Glutamatergic neuron (in vitro differentiated cells): ENCODE measurements at regions not wholly inside any gene's neighbourhood (a gene's known extent, or its start where the extent isn't known, plus 50 kb on each side); places are given as distances from the start of the nearest gene placed in this dataset.

Experiments
- DNase-seq: peaks from one replicate; pipeline ENCODE4 v3.0.0; 2022
- H3K27ac Mint-ChIP-seq: one replicate; pipeline ENCODE4 v1.8.0; 2020; ENCODE audit warnings: mild to moderate bottlenecking, mixed read lengths, inconsistent platforms; ENCODE audit not compliant: unreplicated experiment
- H3K27me3 Mint-ChIP-seq: one replicate; pipeline ENCODE4 v1.8.0; 2020; ENCODE audit warnings: mild to moderate bottlenecking, moderate library complexity, mixed read lengths, inconsistent platforms; ENCODE audit not compliant: unreplicated experiment
- H3K36me3 Mint-ChIP-seq: one replicate; pipeline ENCODE4 v1.8.0; 2020; ENCODE audit warnings: mild to moderate bottlenecking, mixed read lengths, inconsistent platforms; ENCODE audit not compliant: unreplicated experiment
- H3K4me1 Mint-ChIP-seq: one replicate; pipeline ENCODE4 v1.8.0; 2020; ENCODE audit warnings: mild to moderate bottlenecking, low read depth, mixed read lengths, inconsistent platforms; ENCODE audit not compliant: unreplicated experiment
- H3K4me3 Mint-ChIP-seq: one replicate; pipeline ENCODE4 v1.8.0; 2020; ENCODE audit warnings: mild to moderate bottlenecking, mixed read lengths, inconsistent platforms; ENCODE audit not compliant: unreplicated experiment
- H3K9me3 Mint-ChIP-seq: one replicate; pipeline ENCODE4 v1.8.0; 2020; ENCODE audit warnings: mild to moderate bottlenecking, moderate library complexity, mixed read lengths, inconsistent platforms; ENCODE audit not compliant: unreplicated experiment
- TF ChIP-seq, protein P1 (sequence below): fragments of 200-600 bp; sonication (generic); IDR thresholded peaks from one replicate; pipeline ENCODE4 v1.5.0; 2021; ENCODE audit not compliant: partially characterized antibody, unreplicated experiment

DNA sequence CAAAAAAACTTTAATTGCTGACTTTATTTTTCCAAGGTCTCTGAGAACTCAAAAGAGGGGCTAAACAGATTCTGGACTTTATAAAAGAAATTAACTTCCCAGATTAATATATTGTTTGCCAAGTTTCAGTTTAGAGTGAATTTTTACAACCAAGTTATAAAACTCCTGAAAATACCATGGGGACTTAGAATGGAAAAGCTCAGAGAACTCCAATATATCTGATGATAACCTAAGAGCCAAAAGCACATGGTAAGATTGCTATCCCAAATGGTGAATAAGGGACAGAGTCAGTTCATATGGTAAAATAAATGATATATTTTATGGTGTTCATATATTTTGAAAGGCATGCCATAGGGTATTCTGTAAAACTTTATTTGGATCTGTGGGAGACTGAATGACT, 470.9 kb downstream of the TTLL7 start:
- Mint-ChIP-seq H3K27me3 (no peaks in the 10 kb centered on the region), H3K4me1 (no peaks in the 10 kb centered on the region), H3K27ac (no peak overlapping the region), H3K4me3 (no peak overlapping the region), H3K9me3 (no peaks in the 10 kb centered on the region), H3K36me3 (no peaks in the 10 kb centered on the region)
- TF ChIP-seq, protein P1, sequence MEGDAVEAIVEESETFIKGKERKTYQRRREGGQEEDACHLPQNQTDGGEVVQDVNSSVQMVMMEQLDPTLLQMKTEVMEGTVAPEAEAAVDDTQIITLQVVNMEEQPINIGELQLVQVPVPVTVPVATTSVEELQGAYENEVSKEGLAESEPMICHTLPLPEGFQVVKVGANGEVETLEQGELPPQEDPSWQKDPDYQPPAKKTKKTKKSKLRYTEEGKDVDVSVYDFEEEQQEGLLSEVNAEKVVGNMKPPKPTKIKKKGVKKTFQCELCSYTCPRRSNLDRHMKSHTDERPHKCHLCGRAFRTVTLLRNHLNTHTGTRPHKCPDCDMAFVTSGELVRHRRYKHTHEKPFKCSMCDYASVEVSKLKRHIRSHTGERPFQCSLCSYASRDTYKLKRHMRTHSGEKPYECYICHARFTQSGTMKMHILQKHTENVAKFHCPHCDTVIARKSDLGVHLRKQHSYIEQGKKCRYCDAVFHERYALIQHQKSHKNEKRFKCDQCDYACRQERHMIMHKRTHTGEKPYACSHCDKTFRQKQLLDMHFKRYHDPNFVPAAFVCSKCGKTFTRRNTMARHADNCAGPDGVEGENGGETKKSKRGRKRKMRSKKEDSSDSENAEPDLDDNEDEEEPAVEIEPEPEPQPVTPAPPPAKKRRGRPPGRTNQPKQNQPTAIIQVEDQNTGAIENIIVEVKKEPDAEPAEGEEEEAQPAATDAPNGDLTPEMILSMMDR: no peak
- DNase-seq: no peak

GRCh38 chr1:83520797-83521196, 478.1 kb downstream of the TTLL7 start:
- no peaks in the 10 kb centered on the region for H3K36me3 Mint-ChIP-seq
- H3K9me3 Mint-ChIP-seq: no peaks in the 10 kb centered on the region
- TF ChIP-seq, protein P1: no peak
- no peak overlapping the region for H3K4me3 Mint-ChIP-seq
- H3K27ac Mint-ChIP-seq: no peak overlapping the region
- no peaks in the 10 kb centered on the region for H3K4me1 Mint-ChIP-seq
- DNase-seq: no peak
- H3K27me3 Mint-ChIP-seq: no peaks in the 10 kb centered on the region

- no peaks in the 10 kb centered on the region for H3K27me3 Mint-ChIP-seq
These were observed 482.6 kb downstream of the TTLL7 start for GRCh38 chr1:83516369-83516768.

DNA sequence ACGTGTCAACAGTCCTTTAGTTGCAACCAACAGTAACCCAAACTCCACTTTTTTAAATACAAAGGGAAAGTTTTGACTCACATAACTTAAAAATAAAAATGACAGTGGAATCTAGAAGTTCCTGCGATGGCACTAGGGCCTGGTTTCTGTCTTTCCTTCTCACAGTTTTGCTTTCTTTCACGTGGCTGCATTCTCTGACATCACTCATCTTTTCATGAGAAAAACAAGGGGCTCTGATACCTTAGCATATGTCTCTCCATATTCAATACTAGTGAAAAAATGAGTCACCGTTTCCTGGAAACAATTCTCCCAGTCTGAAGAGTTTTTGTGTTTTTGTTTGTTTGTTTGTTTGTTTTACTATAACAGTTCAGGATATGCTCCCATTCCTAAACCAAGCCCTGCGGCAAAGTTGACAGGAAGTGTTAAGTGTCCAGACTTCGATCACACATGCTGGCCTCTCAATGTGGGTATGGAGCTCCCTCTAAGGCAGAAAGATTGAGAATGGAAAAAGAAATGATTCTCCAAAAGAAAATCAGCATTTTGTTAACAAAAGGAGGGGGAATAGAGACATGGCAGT, 483.3 kb downstream of the TTLL7 start:
- H3K9me3 Mint-ChIP-seq: no peaks in the 10 kb centered on the region
- H3K4me1 Mint-ChIP-seq: no peaks in the 10 kb centered on the region
- no peak overlapping the region for H3K27ac Mint-ChIP-seq
- no peak overlapping the region for H3K4me3 Mint-ChIP-seq
- TF ChIP-seq, protein P1: no peak
- no peaks in the 10 kb centered on the region for H3K36me3 Mint-ChIP-seq
- no peak for DNase-seq
- H3K27me3 Mint-ChIP-seq: no peaks in the 10 kb centered on the region

More at GRCh38 chr1:83516369-83516768, 482.6 kb downstream of the TTLL7 start:
- H3K4me1 Mint-ChIP-seq: no peaks in the 10 kb centered on the region
- no peaks in the 10 kb centered on the region for H3K9me3 Mint-ChIP-seq
- no peak overlapping the region for H3K4me3 Mint-ChIP-seq
- no peak overlapping the region for H3K27ac Mint-ChIP-seq
- TF ChIP-seq, protein P1: no peak
- no peaks in the 10 kb centered on the region for H3K36me3 Mint-ChIP-seq
- no peak for DNase-seq

DNA sequence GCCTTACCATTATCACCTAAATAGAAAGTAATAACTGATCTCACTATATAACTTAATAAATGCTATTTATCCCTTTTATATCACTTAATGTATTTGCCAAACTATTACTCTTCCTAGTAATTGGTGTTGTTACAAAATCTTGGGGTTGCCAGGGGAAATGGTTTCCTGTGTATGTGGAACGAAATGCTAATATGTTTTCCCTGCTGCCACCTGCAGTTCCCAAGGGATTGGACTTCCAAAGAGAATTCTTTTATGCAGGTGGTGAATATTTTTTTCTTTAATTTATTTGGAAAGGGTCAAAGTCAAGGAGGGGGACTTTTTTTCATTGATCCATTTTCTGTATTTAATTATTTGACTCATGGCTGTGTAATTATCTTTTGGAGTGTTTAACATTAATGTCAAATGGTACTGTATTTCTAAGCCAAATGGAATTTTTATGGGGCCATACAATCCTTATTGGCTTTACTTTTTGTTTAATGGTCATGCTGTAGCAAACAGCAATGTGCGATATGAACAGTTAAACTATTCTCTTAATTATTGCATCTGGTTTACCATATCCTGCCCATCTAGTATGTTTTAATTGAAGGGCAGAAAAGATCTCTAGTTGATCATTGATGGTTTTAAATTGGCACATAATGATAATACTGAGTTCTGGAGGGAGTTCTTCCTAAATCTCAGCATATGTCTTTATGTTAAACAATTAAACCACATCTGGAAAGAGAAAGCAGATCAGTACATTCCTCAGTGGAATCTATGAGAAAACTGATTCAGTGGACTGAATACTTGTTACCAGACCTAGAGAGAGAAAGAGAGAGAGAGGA, 486.3 kb downstream of the TTLL7 start:
- Mint-ChIP-seq H3K4me1 (no peaks in the 10 kb centered on the region), H3K9me3 (no peaks in the 10 kb centered on the region), H3K4me3 (no peak overlapping the region), H3K27ac (no peak overlapping the region), H3K36me3 (no peaks in the 10 kb centered on the region), H3K27me3 (no peaks in the 10 kb centered on the region)
- TF ChIP-seq, protein P1: no peak
- DNase-seq: no peak
